ENCODE measurements at regions not wholly inside any gene's neighbourhood (a gene's known extent, or its start where the extent isn't known, plus 50 kb on each side); places are given as distances from the start of the nearest gene placed in this dataset.
"Not testable (repeated sequence)": the region's sequence is repeated elsewhere in the genome, so short reads cannot be mapped to it uniquely, and the experiment has no call there.

DNA sequence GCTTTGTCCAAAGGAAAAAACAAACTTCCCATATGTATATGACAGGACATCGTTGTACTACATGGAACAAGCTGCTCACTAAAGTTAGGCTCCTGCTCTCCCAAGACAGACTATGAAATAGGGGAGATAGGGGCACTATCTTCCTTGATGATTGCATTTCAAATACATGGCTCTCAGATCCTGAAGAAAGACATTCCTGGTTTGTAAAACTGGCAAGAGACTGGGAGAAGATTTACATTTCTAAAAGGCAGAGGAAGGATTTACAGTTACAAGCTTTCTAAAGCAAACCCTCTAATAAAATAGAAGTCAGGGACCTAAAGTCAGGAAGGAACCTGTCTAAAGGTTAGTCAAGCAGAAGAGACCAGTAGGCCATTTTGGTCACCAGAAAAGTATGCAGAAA is 103.7 kb downstream of the SLC17A6 start:
- no peak for DNase-seq

DNA sequence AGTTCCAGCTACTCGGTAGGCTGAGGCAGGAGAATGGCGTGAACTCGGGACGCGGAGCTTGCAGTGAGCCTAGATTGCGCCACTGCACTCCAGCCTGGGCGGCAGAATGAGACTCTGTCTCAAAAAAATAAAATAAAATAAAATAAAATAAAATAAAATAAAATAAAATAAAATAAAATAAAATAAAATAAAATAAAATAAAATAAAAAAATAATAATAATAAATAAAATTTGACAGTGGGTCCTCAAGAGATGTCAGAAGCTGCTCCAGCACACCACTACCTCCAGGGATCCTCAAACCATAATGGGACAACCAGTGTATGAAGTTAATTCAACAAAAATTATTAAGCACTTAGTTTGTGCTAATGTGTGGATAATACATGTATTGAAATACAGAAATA is 97.4 kb downstream of the SLC17A6 start:
- DNase-seq, result not testable (repeated sequence)

DNA sequence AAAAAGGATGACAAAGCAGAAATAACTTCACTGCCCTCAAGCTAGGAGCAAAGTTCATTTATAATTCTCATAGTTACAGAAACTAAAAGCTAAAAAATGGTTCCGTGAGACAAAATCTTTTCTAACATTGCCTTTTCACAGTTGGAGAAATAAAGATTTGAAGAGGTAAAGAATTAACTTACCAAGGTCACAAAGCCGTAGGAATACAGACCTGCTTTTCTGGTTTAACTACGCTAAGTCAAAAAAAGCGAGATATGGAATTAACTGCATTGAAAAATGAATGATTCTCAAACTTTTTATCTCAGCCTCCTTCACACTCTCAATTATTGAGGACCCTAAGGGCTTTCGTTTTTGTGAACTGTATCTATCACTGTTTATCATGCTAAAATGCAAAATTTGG is 95.3 kb downstream of the SLC17A6 start:
- DNase-seq, result no peak

DNA sequence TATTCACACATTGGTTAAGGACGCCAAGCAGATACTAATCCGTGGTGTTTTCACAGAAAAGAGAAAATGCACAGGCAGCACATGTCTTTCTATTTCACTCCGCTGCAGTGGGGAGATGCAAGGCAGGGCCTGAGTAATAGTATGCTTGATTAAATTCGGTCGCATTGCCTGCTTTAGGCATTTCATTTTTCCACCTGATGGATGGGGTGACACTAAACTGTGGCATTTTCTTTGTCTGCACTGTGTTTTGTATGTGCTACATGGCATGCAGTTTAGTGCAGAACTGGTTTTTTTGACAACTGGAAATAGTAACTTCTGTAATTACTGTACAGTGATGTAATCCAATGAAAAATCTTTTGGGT is 94.9 kb downstream of the SLC17A6 start:
- no peak for DNase-seq

DNA sequence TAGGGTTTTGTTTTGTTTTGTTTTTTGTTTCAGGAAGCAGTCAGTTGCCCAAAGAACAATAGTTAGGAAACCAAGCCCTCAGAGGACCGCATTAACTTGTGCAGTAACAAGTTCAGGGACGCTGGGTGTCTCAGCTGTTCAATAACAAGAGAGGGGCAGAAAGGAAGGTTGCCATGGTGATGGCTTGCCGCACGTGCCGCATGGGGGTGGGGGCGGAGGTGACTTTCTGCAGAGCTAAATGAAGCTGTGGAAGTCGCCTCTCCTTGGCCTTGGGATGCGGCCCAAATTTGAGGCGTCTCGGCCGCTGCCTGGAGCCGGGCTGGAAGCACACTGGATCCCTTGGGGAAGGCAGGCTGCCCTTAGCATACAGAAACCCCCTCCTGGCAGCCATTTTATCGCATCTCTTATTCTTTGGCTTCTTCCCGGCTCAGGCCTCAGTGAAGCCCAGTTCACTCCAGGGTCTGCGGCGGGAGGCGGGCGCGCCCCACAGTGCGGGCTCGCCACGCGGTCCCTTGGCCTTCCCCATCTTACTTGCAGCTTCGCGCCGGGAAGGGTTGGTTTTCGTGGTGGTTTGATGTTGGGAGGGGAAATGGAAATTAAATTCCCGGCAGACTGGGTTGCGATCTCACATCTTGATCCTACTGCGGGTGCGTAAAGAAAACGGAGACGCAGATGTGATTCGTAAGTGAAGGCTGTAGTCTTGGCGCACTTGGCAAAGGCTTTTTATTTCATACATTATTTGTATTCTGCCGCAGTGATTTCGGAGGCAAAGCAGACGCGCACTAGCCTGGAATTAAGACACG is 94.3 kb downstream of the SLC17A6 start:
- no peak for DNase-seq

DNA sequence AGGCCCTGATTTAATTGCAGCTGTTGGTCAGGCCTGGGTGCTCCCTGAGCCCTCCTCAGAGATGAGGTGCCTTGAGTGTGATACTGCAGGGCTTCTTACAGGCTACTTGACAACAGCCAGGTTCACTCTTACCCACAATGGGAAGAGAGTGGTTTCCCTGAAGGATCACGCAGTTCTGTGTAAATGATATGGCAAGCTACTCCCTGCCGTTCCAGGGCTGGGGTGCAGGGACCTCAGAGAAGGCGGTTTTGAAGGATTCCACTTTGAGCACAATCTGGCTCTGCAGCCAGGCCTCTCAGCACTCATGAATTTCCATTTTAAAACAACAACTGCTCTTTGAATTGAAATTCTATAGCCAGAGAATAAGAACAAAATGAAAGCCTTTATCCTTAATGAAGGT is 92.9 kb downstream of the SLC17A6 start:
- DNase-seq, result no peak

DNA sequence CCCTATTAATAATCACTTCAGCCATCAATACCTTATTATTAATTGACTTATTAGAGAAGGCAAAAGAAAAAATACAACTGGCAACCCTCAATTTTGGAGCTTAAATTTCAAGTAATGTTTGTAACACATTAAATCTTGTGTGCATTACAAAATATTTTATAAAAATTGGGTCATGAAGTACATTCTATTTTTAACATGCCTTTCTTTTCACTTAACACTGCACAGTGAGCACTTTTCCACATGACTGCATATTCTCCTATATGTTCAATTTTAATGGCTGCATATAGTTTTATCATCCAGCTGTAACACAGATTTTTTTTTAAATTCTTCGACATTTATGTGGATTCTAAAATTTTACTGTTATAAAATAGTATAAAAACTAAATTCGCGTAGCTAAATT is 92.5 kb downstream of the SLC17A6 start:
- no peak for DNase-seq

DNA sequence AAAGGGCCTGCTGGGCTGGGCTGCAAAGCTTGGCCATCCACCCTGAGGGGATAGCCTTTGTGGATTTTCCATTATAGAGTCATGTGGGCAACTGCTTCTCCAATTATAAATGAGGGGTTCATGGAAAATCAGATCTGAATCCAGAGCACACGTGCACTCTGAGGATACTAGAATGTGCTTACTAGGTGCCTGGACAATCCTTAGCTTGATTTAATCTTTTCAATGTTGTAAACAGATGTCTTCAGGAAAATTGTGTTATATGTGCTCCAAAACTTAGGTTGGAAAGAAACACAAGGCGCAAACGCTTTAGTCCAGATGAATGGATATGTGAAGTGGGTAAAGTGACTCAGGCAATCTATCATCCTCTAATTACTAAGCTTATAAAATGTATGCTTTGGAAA is 92.0 kb downstream of the SLC17A6 start:
- no peak for DNase-seq

All from SW 1271 (cell line).